Heart left ventricle (tissue), 13 donors: ENCODE measurements at regions not wholly inside any gene's neighbourhood (a gene's known extent, or its start where the extent isn't known, plus 50 kb on each side); places are given as distances from the start of the nearest gene placed in this dataset.

ENCODE experiments used
- POLR2A ChIP-seq, 2 donors: fragments of 450-650 bp; IDR thresholded peaks; one replicate each; pipeline ENCODE4 v1.6.1; 2017; ENCODE audit warnings: antibody characterized with exemption in 2 of 2, mild to moderate bottlenecking in 2 of 2, moderate library complexity in 2 of 2
- TF ChIP-seq, protein P1 (sequence below), 12 donors: fragments of 200-600 bp; sonication (generic) in 4 of 12; IDR thresholded peaks; one replicate each; pipeline versions ENCODE4 v1.5.0 to v1.8.0; 2018 to 2022; ENCODE audit warnings: antibody characterized with exemption in 12 of 12, mild to moderate bottlenecking in 5 of 12
- donor health status: ischemic (EF 13 %, LVEDD 7.1; RV severe dilation, severe dysfunction).
- donor health status: DM: no; HTN: yes; CAD: no.
- donor health status: DM: no; HTN: no; CAD: no.
- donor health status: ischemic (EF 25% LVEDD 6.9; RV normal size, moderate dysfunction).
- donor health status: ischemic (EF 25% LVEDD 5.7; RV mildly dilated, moderate dysfunction).
- donor health status: ischemic (EF 35%, LVEDD 5.7; RV mildly dilated, moderate dysfunction).
- donor health status: nonischemic (EF 11% LVEDD 7.7; RV severe dilation, severe dysfunction).
- donor health status: DM: yes; HTN: yes; CAD: no.
- donor health status: PGD.
- donor health status: ischemic (EF 29% LVEDD 5.4; RV normal size, mild dysfunction).
- donor health status: nonischemic (EF 23%, LVEDD 6.1; RV moderate dilation, normal function).

DNA sequence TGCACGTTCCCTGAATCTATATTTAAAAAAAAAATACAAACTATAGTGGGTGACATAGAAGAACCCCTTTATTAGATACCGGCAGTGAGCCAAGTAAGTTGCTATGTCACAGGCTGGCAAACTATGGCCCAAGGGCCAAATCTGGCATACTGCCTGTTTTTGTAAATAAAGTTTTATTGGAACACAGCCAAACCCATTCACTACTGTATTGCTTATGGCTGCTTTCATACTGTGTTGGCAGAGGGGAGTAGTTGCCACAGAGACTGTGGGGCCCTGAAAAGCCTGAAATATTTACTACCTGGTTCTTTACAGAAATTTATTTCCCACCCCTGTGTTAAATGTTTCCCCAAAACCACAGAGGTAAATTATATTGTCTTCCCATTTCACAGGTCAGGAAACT, 71.2 kb upstream of the EGFL6 start:
- TF ChIP-seq, protein P1, sequence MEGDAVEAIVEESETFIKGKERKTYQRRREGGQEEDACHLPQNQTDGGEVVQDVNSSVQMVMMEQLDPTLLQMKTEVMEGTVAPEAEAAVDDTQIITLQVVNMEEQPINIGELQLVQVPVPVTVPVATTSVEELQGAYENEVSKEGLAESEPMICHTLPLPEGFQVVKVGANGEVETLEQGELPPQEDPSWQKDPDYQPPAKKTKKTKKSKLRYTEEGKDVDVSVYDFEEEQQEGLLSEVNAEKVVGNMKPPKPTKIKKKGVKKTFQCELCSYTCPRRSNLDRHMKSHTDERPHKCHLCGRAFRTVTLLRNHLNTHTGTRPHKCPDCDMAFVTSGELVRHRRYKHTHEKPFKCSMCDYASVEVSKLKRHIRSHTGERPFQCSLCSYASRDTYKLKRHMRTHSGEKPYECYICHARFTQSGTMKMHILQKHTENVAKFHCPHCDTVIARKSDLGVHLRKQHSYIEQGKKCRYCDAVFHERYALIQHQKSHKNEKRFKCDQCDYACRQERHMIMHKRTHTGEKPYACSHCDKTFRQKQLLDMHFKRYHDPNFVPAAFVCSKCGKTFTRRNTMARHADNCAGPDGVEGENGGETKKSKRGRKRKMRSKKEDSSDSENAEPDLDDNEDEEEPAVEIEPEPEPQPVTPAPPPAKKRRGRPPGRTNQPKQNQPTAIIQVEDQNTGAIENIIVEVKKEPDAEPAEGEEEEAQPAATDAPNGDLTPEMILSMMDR (IDR thresholded peaks at IDR 0.05) = no peak
- TF ChIP-seq POLR2A (IDR thresholded peaks at IDR 0.05) = no peak
